ENCODE measurements at regions not wholly inside any gene's neighbourhood (a gene's known extent, or its start where the extent isn't known, plus 50 kb on each side); places are given as distances from the start of the nearest gene placed in this dataset.

- TF ChIP-seq CTCF (IDR thresholded peaks at IDR 0.05; ENCODE audit: insufficient read depth, low read length, poor library complexity, severe bottlenecking) (no peak), EZH2phosphoT487 (conservative IDR thresholded peaks at IDR 0.05; ENCODE audit: low read length) (no peak)
Observed at GRCh38 chr2:21424375-21424774, 300.6 kb downstream of the TDRD15 start.
